ENCODE measurements at regions not wholly inside any gene's neighbourhood (a gene's known extent, or its start where the extent isn't known, plus 50 kb on each side); places are given as distances from the start of the nearest gene placed in this dataset.
A peak's percentile ranks its signal among the peaks of the same experiment; 100 is the strongest.

- ATAC-seq (replicated peaks) (no peak), DNase-seq (no peak)
- H3K27ac Mint-ChIP-seq = no peak overlapping the region
- H3K4me1 Mint-ChIP-seq (ENCODE audit: low read depth in 2 of 2) = no peaks in the 10 kb centered on the region
- peaks cover 0 to 2% of the 10 kb centered on the region in 2 donors for H3K9me3 Mint-ChIP-seq
- H3K4me3 Mint-ChIP-seq = no peak overlapping the region
- peaks cover 2% of the 10 kb centered on the region for H3K36me3 Mint-ChIP-seq (ENCODE audit: insufficient read depth)
- H3K27me3 Mint-ChIP-seq = no peaks in the 10 kb centered on the region
These were observed 185.0 kb downstream of the SEMA6A start for GRCh38 chr5:116389601-116390000.

- Mint-ChIP-seq H3K4me1 (ENCODE audit: low read depth in 2 of 2) (no peaks in the 10 kb centered on the region), H3K27ac (no peak overlapping the region), H3K9me3 (peaks cover 0 to 2% of the 10 kb centered on the region in 2 donors), H3K36me3 (ENCODE audit: insufficient read depth) (no peaks in the 10 kb centered on the region), H3K4me3 (no peak overlapping the region), H3K27me3 (no peaks in the 10 kb centered on the region)
- no peak for ATAC-seq (replicated peaks)
- DNase-seq = no peak
These were observed 185.9 kb downstream of the SEMA6A start for GRCh38 chr5:116388564-116389258.

GRCh38 chr5:116387738-116388137 lies 186.9 kb downstream of the SEMA6A start:
- Mint-ChIP-seq H3K36me3 (ENCODE audit: insufficient read depth) (no peaks in the 10 kb centered on the region), H3K27ac (no peak overlapping the region), H3K4me3 (no peak overlapping the region), H3K9me3 (peaks cover 0 to 2% of the 10 kb centered on the region in 2 donors), H3K27me3 (no peaks in the 10 kb centered on the region), H3K4me1 (ENCODE audit: low read depth in 2 of 2) (no peaks in the 10 kb centered on the region)
- no peak for ATAC-seq (replicated peaks)
- DNase-seq = no peak

GRCh38 chr5:116386633-116387032 lies 188.0 kb downstream of the SEMA6A start:
- no peaks in the 10 kb centered on the region for H3K9me3 Mint-ChIP-seq
- H3K4me3 Mint-ChIP-seq = no peak overlapping the region
- H3K27me3 Mint-ChIP-seq = no peaks in the 10 kb centered on the region
- DNase-seq = no peak
- peaks cover 0 to 2% of the 10 kb centered on the region in 2 donors for H3K4me1 Mint-ChIP-seq (ENCODE audit: low read depth in 2 of 2)
- ATAC-seq (replicated peaks) = no peak
- H3K27ac Mint-ChIP-seq = peak overlapping the region in 1 of 2 donors; percentile 35
- H3K36me3 Mint-ChIP-seq (ENCODE audit: insufficient read depth) = no peaks in the 10 kb centered on the region

- ATAC-seq (replicated peaks) (no peak), DNase-seq (no peak)
- Mint-ChIP-seq H3K4me3 (no peak overlapping the region), H3K4me1 (ENCODE audit: low read depth in 2 of 2) (peaks cover 0 to 2% of the 10 kb centered on the region in 2 donors), H3K9me3 (no peaks in the 10 kb centered on the region), H3K27ac (no peak overlapping the region), H3K27me3 (no peaks in the 10 kb centered on the region), H3K36me3 (ENCODE audit: insufficient read depth) (peaks cover 3% of the 10 kb centered on the region)
These were observed 191.8 kb downstream of the SEMA6A start for GRCh38 chr5:116382874-116383266.

- H3K9me3 Mint-ChIP-seq = no peaks in the 10 kb centered on the region
- H3K4me3 Mint-ChIP-seq = no peak overlapping the region
- no peaks in the 10 kb centered on the region for H3K27me3 Mint-ChIP-seq
- DNase-seq (no peak), ATAC-seq (replicated peaks) (no peak)
- peaks cover 3% of the 10 kb centered on the region for H3K36me3 Mint-ChIP-seq (ENCODE audit: insufficient read depth)
- no peak overlapping the region for H3K27ac Mint-ChIP-seq
- peaks cover 0 to 2% of the 10 kb centered on the region in 2 donors for H3K4me1 Mint-ChIP-seq (ENCODE audit: low read depth in 2 of 2)
These were observed 192.4 kb downstream of the SEMA6A start for GRCh38 chr5:116382032-116382873.

- no peak for DNase-seq
- no peaks in the 10 kb centered on the region for H3K9me3 Mint-ChIP-seq
- H3K4me1 Mint-ChIP-seq (ENCODE audit: low read depth in 2 of 2) = peaks cover 0 to 2% of the 10 kb centered on the region in 2 donors
- no peak overlapping the region for H3K4me3 Mint-ChIP-seq
- ATAC-seq (replicated peaks) = no peak
- H3K27me3 Mint-ChIP-seq = no peaks in the 10 kb centered on the region
- peaks cover 3% of the 10 kb centered on the region for H3K36me3 Mint-ChIP-seq (ENCODE audit: insufficient read depth)
- peak overlapping the region in 1 of 2 donors; percentile 35 for H3K27ac Mint-ChIP-seq
These were observed 193.4 kb downstream of the SEMA6A start for GRCh38 chr5:116381201-116381600.

GRCh38 chr5:116380621-116381020 lies 194.0 kb downstream of the SEMA6A start:
- Mint-ChIP-seq H3K9me3 (no peaks in the 10 kb centered on the region), H3K4me3 (no peak overlapping the region), H3K27me3 (no peaks in the 10 kb centered on the region), H3K36me3 (ENCODE audit: insufficient read depth) (peaks cover 3% of the 10 kb centered on the region), H3K4me1 (ENCODE audit: low read depth in 2 of 2) (peaks cover 0 to 2% of the 10 kb centered on the region in 2 donors), H3K27ac (no peak overlapping the region)
- ATAC-seq (replicated peaks) = no peak
- no peak for DNase-seq

- H3K9me3 Mint-ChIP-seq = no peaks in the 10 kb centered on the region
- H3K36me3 Mint-ChIP-seq (ENCODE audit: insufficient read depth) = peaks cover 3% of the 10 kb centered on the region
- ATAC-seq (replicated peaks) = no peak
- no peak overlapping the region for H3K4me3 Mint-ChIP-seq
- DNase-seq = no peak
- H3K27ac Mint-ChIP-seq = no peak overlapping the region
- no peaks in the 10 kb centered on the region for H3K27me3 Mint-ChIP-seq
- H3K4me1 Mint-ChIP-seq (ENCODE audit: low read depth in 2 of 2) = peaks cover 0 to 2% of the 10 kb centered on the region in 2 donors
These were observed 195.3 kb downstream of the SEMA6A start for GRCh38 chr5:116379306-116379705.

GRCh38 chr5:116378777-116379121 lies 195.9 kb downstream of the SEMA6A start:
- ATAC-seq (replicated peaks) (no peak), DNase-seq (no peak)
- Mint-ChIP-seq H3K27ac (no peak overlapping the region), H3K9me3 (no peaks in the 10 kb centered on the region), H3K36me3 (ENCODE audit: insufficient read depth) (peaks cover 3% of the 10 kb centered on the region), H3K4me3 (no peak overlapping the region), H3K27me3 (no peaks in the 10 kb centered on the region), H3K4me1 (ENCODE audit: low read depth in 2 of 2) (peaks cover 0 to 2% of the 10 kb centered on the region in 2 donors)

- no peak overlapping the region for H3K27ac Mint-ChIP-seq
- no peak for ATAC-seq (replicated peaks)
- no peak overlapping the region for H3K4me3 Mint-ChIP-seq
These were observed 196.4 kb downstream of the SEMA6A start for GRCh38 chr5:116378007-116378776.

GRCh38 chr5:116377276-116378006 lies 197.2 kb downstream of the SEMA6A start:
- no peak for ATAC-seq (replicated peaks)
- peaks cover 0 to 2% of the 10 kb centered on the region in 2 donors for H3K4me1 Mint-ChIP-seq (ENCODE audit: low read depth in 2 of 2)
- no peak for DNase-seq
- H3K4me3 Mint-ChIP-seq = no peak overlapping the region
- H3K9me3 Mint-ChIP-seq = no peaks in the 10 kb centered on the region
- H3K27me3 Mint-ChIP-seq = no peaks in the 10 kb centered on the region
- H3K27ac Mint-ChIP-seq = no peak overlapping the region
- H3K36me3 Mint-ChIP-seq (ENCODE audit: insufficient read depth) = peaks cover 3% of the 10 kb centered on the region

More at GRCh38 chr5:116378007-116378776, 196.4 kb downstream of the SEMA6A start:
- Mint-ChIP-seq H3K4me1 (ENCODE audit: low read depth in 2 of 2) (peaks cover 0 to 2% of the 10 kb centered on the region in 2 donors), H3K9me3 (no peaks in the 10 kb centered on the region), H3K36me3 (ENCODE audit: insufficient read depth) (peaks cover 3% of the 10 kb centered on the region), H3K27me3 (no peaks in the 10 kb centered on the region)
- no peak for DNase-seq

- no peaks in the 10 kb centered on the region for H3K27me3 Mint-ChIP-seq
- no peak overlapping the region for H3K4me3 Mint-ChIP-seq
- H3K36me3 Mint-ChIP-seq (ENCODE audit: insufficient read depth) = peaks cover 3% of the 10 kb centered on the region
- DNase-seq (no peak), ATAC-seq (replicated peaks) (no peak)
- H3K27ac Mint-ChIP-seq = no peak overlapping the region
- H3K9me3 Mint-ChIP-seq = no peaks in the 10 kb centered on the region
- no peaks in the 10 kb centered on the region for H3K4me1 Mint-ChIP-seq (ENCODE audit: low read depth in 2 of 2)
These were observed 198.7 kb downstream of the SEMA6A start for GRCh38 chr5:116375926-116376325.

Data from effector memory CD8-positive, alpha-beta T cell (primary cell).